ENCODE measurements at regions not wholly inside any gene's neighbourhood (a gene's known extent, or its start where the extent isn't known, plus 50 kb on each side); places are given as distances from the start of the nearest gene placed in this dataset.

DNA sequence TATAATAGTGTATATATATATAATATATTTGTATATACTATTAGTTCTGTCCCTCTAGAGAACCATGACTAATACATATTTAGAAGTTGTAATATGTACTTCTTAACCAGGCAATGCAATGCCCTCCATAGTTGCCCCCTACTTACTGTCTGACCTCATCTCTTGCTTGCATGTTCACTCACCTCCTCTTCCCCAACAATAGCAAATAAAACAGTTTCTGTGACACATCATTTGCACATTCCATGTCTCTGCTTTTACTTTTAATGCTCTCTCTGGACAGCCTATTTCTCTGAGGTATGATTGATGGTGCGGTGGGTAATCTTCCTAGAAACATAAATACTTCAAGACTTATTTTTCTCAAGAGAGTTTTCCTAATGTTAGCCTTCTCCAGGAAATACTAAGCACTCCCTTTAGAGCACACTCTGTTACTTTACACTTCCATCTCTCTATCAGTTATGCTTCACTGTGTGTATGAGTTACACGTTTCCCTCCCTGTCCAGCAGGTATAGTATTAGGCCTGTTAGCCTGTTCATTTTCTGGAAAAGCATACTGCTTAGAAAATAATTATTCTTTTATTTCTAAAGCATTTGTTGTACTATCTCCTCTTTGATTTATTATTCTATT lies 295.6 kb upstream of the LRATD1 start:
- peaks cover 8% of the 10 kb centered on the region; the same call in 2 of the 3 replicates for H3K9me3 Mint-ChIP-seq
- Histone ChIP-seq H2AFZ (no peak overlapping the region), H3K36me3 (ENCODE audit: insufficient read depth) (no peaks in the 10 kb centered on the region), H3F3A (replicated peaks; ENCODE audit: low read depth) (no peaks in the 10 kb centered on the region), H4K20me1 (replicated peaks; ENCODE audit: insufficient read depth) (no peaks in the 10 kb centered on the region), H3K4me2 (no peak overlapping the region), H3K4me1 (ENCODE audit: insufficient read depth) (no peaks in the 10 kb centered on the region), H3K9me2 (ENCODE audit: insufficient read depth) (no peaks in the 10 kb centered on the region), H3K79me2 (replicated peaks; ENCODE audit: insufficient read depth) (no peaks in the 10 kb centered on the region), H3K27me3 (ENCODE audit: insufficient read depth) (no peaks in the 10 kb centered on the region), H3K27ac (ENCODE audit: low read depth) (no peak overlapping the region), H3K4me3 (no peak overlapping the region)
- no peak for ATAC-seq
- H3K4me3 Mint-ChIP-seq, result no peak overlapping the region
- 0 out of 3 replicates have a peak, but pooled peaks cover 2% of the 10 kb centered on the region for H3K36me3 Mint-ChIP-seq (ENCODE audit: low read depth)
- H3K27ac Mint-ChIP-seq, result no peak overlapping the region
- TF ChIP-seq ZNF114 (CRISPR knock-in tag; IDR thresholded peaks at IDR 0.05) (no peak), ZNF462 (CRISPR knock-in tag; IDR thresholded peaks at IDR 0.05) (no peak), REST (IDR thresholded peaks at IDR 0.05; ENCODE audit: unreplicated experiment) (no peak), EZH2phosphoT487 (IDR thresholded peaks at IDR 0.05; ENCODE audit: unreplicated experiment) (no peak), ZNF331 (CRISPR knock-in tag; IDR thresholded peaks at IDR 0.05; ENCODE audit: low read depth) (no peak), STAT1 (IDR thresholded peaks at IDR 0.05; ENCODE audit: unreplicated experiment) (no peak), NANOG (IDR thresholded peaks at IDR 0.05; ENCODE audit: borderline replicate concordance) (no peak), JUNB (IDR thresholded peaks at IDR 0.05; ENCODE audit: unreplicated experiment) (no peak)
- TF ChIP-seq, protein P1, sequence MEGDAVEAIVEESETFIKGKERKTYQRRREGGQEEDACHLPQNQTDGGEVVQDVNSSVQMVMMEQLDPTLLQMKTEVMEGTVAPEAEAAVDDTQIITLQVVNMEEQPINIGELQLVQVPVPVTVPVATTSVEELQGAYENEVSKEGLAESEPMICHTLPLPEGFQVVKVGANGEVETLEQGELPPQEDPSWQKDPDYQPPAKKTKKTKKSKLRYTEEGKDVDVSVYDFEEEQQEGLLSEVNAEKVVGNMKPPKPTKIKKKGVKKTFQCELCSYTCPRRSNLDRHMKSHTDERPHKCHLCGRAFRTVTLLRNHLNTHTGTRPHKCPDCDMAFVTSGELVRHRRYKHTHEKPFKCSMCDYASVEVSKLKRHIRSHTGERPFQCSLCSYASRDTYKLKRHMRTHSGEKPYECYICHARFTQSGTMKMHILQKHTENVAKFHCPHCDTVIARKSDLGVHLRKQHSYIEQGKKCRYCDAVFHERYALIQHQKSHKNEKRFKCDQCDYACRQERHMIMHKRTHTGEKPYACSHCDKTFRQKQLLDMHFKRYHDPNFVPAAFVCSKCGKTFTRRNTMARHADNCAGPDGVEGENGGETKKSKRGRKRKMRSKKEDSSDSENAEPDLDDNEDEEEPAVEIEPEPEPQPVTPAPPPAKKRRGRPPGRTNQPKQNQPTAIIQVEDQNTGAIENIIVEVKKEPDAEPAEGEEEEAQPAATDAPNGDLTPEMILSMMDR (conservative IDR thresholded peaks at IDR 0.05; ENCODE audit: low read depth in 2 of 2), result no peak
- H3K4me1 Mint-ChIP-seq, result no peaks in the 10 kb centered on the region
- no peak for DNase-seq (ENCODE audit: low spot score)
- peaks cover 2% of the 10 kb centered on the region for H3K27me3 Mint-ChIP-seq (ENCODE audit: insufficient read depth, low read depth, poor library complexity)
